Endothelial cell (in vitro differentiated cells): ENCODE measurements at regions not wholly inside any gene's neighbourhood (a gene's known extent, or its start where the extent isn't known, plus 50 kb on each side); places are given as distances from the start of the nearest gene placed in this dataset.

Experiments used
- DNase-seq: peaks from one replicate; pipeline ENCODE4 v3.0.0; 2021; ENCODE audit warnings: low spot score
- H3K27ac Mint-ChIP-seq: one replicate; pipeline ENCODE4 v1.8.0; 2021; ENCODE audit warnings: mixed read lengths, inconsistent platforms; ENCODE audit not compliant: unreplicated experiment
- H3K27me3 Mint-ChIP-seq: one replicate; pipeline ENCODE4 v1.8.0; 2021; ENCODE audit warnings: mild to moderate bottlenecking, moderate library complexity, mixed read lengths, inconsistent platforms; ENCODE audit not compliant: unreplicated experiment
- H3K36me3 Mint-ChIP-seq: one replicate; pipeline ENCODE4 v1.8.0; 2021; ENCODE audit warnings: mild to moderate bottlenecking, low read depth, mixed read lengths, inconsistent platforms; ENCODE audit not compliant: unreplicated experiment
- H3K4me1 Mint-ChIP-seq: one replicate; pipeline ENCODE4 v1.8.0; 2021; ENCODE audit warnings: mild to moderate bottlenecking, mixed read lengths, inconsistent platforms; ENCODE audit not compliant: unreplicated experiment
- H3K4me3 Mint-ChIP-seq: one replicate; pipeline ENCODE4 v1.8.0; 2021; ENCODE audit warnings: mild to moderate bottlenecking, mixed read lengths, inconsistent platforms; ENCODE audit not compliant: unreplicated experiment
- H3K9me3 Mint-ChIP-seq: one replicate; pipeline ENCODE4 v1.8.0; 2021; ENCODE audit warnings: mixed read lengths, inconsistent platforms; ENCODE audit not compliant: unreplicated experiment
- CTCF ChIP-seq: fragments of 200-600 bp; sonication (generic); IDR thresholded peaks from one replicate; pipeline ENCODE4 v1.5.0; 2021; ENCODE audit warnings: antibody characterized with exemption; ENCODE audit not compliant: unreplicated experiment

DNA sequence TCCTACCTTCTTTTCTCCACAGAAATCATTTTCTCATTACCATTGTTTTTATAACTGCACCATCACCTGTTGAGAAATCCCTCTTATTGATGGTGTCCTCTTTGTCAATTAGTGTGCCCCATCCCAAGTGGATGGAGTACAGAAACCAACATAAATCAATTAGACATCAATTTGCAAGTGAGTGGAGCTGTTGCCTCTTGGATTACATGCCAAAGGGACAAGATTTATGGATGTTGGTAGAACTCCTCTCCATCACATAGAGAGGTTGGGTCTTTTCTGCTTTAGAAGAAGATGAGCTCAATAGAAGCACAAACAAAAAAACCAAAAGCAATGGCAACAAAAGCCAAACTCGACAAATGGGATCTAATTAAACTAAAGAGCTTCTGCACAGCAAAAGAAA is 973.5 kb downstream of the CDH11 start:
- H3K4me3 Mint-ChIP-seq = no peak overlapping the region
- H3K36me3 Mint-ChIP-seq = no peaks in the 10 kb centered on the region
- H3K27ac Mint-ChIP-seq = no peak overlapping the region
- DNase-seq = no peak
- H3K27me3 Mint-ChIP-seq = no peaks in the 10 kb centered on the region
- TF ChIP-seq CTCF = no peak
- no peaks in the 10 kb centered on the region for H3K4me1 Mint-ChIP-seq
- no peaks in the 10 kb centered on the region for H3K9me3 Mint-ChIP-seq

DNA sequence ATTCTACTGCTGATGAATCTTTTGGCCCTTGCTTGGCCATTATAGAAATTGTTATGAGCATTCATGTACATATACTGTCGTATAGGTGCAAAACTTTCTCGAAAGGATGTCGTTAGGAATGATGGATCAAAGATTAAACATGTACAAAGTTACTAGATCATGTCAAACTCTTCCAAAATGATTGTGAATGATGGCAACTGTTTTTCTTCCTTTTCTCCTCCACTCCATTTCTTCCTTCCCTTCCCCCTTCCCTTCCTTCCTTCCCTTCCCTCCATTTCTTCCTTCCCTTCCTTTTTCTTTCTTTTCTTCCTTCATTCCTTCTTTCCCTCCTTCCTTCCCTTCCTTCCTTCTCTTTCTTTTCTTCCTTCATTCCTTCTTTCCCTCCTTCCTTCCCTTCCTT is 973.9 kb downstream of the CDH11 start:
- Mint-ChIP-seq H3K4me3 (no peak overlapping the region), H3K27me3 (no peaks in the 10 kb centered on the region), H3K36me3 (no peaks in the 10 kb centered on the region), H3K4me1 (no peaks in the 10 kb centered on the region), H3K9me3 (no peaks in the 10 kb centered on the region), H3K27ac (no peak overlapping the region)
- DNase-seq = no peak
- no peak for TF ChIP-seq CTCF

- no peak overlapping the region for H3K4me3 Mint-ChIP-seq
- no peak for TF ChIP-seq CTCF
- no peak overlapping the region for H3K27ac Mint-ChIP-seq
Measured at GRCh38 chr16:64144617-64145016, 977.2 kb downstream of the CDH11 start.

GRCh38 chr16:64138621-64139020 is 983.2 kb downstream of the CDH11 start:
- Mint-ChIP-seq H3K4me1 (no peaks in the 10 kb centered on the region), H3K9me3 (no peaks in the 10 kb centered on the region), H3K27ac (no peak overlapping the region), H3K36me3 (no peaks in the 10 kb centered on the region), H3K4me3 (no peak overlapping the region), H3K27me3 (no peaks in the 10 kb centered on the region)
- no peak for DNase-seq
- TF ChIP-seq CTCF = no peak

More at GRCh38 chr16:64144617-64145016, 977.2 kb downstream of the CDH11 start:
- no peaks in the 10 kb centered on the region for H3K4me1 Mint-ChIP-seq
- H3K36me3 Mint-ChIP-seq = no peaks in the 10 kb centered on the region
- H3K9me3 Mint-ChIP-seq = no peaks in the 10 kb centered on the region
- no peak for DNase-seq
- no peaks in the 10 kb centered on the region for H3K27me3 Mint-ChIP-seq

- no peak overlapping the region for H3K4me3 Mint-ChIP-seq
- H3K27ac Mint-ChIP-seq = no peak overlapping the region
- H3K4me1 Mint-ChIP-seq = no peaks in the 10 kb centered on the region
Measured at GRCh38 chr16:64138006-64138405, 983.9 kb downstream of the CDH11 start.

More at GRCh38 chr16:64138006-64138405, 983.9 kb downstream of the CDH11 start:
- DNase-seq = no peak
- Mint-ChIP-seq H3K9me3 (no peaks in the 10 kb centered on the region), H3K27me3 (no peaks in the 10 kb centered on the region), H3K36me3 (no peaks in the 10 kb centered on the region)
- no peak for TF ChIP-seq CTCF
